ENCODE measurements at regions not wholly inside any gene's neighbourhood (a gene's known extent, or its start where the extent isn't known, plus 50 kb on each side); places are given as distances from the start of the nearest gene placed in this dataset.

DNA sequence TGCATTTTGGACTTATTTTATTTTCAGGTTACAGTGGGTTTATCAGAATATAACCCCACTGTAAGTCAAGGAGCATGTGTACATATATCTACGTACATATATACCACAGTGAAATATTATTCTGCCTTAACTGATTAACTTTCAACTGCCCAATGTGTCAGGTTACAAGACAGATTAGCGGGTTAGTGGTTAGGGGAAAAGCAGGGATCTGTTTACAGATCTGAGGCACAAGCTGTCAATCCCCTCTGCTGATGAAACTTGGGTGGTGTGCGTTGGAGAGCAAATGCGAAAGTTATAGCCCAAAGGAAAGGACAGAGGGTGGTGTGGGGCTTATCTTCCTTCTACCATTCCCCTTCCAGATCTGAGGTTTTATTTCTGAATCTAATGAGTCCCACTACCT lies 238.2 kb upstream of the KCNK2 start:
- no peak overlapping the region for H3K9ac ChIP-seq
- H3F3A ChIP-seq (replicated peaks; ENCODE audit: insufficient read depth) = no peaks in the 10 kb centered on the region
- no peaks in the 10 kb centered on the region for H4K20me1 ChIP-seq (ENCODE audit: insufficient read depth)
- CTCF ChIA-PET = no interaction called here
- no peaks in the 10 kb centered on the region for H3K9me2 ChIP-seq
- no peak overlapping the region for H2AFZ ChIP-seq (ENCODE audit: low read depth)
- TF ChIP-seq, protein P1, sequence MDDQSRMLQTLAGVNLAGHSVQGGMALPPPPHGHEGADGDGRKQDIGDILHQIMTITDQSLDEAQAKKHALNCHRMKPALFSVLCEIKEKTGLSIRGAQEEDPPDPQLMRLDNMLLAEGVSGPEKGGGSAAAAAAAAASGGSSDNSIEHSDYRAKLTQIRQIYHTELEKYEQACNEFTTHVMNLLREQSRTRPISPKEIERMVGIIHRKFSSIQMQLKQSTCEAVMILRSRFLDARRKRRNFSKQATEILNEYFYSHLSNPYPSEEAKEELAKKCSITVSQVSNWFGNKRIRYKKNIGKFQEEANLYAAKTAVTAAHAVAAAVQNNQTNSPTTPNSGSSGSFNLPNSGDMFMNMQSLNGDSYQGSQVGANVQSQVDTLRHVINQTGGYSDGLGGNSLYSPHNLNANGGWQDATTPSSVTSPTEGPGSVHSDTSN (IDR thresholded peaks at IDR 0.05) = no peak
- TF ChIP-seq SIN3A (IDR thresholded peaks at IDR 0.05; ENCODE audit: borderline replicate concordance, low read depth, low read length) = no peak
- TF ChIP-seq POLR2AphosphoS5 (IDR thresholded peaks at IDR 0.05; ENCODE audit: low read depth, low read length) = no peak
- no peak for TF ChIP-seq GABPA (IDR thresholded peaks at IDR 0.05; ENCODE audit: low read depth)
- TF ChIP-seq ELF1 (IDR thresholded peaks at IDR 0.05) = no peak
- no peaks in the 10 kb centered on the region for H3K36me3 ChIP-seq (replicated peaks in 1 of 2; ENCODE audit: control insufficient read depth in 1 of 2, insufficient read depth in 2 of 2, low read length in 1 of 2)
- H3K4me2 ChIP-seq = no peak overlapping the region
- no peak for DNase-seq
- H3K4me3 ChIP-seq (ENCODE audit: low read depth in 2 of 2, low read length in 1 of 2) = no peak overlapping the region
- H3K4me1 ChIP-seq (ENCODE audit: control insufficient read depth in 1 of 2, insufficient read depth in 2 of 2, low read depth in 1 of 2, low read length in 1 of 2) = peaks cover 0 to 2% of the 10 kb centered on the region in 2 experiments; a peak in 2 of 4 replicates
- WGBS (ENCODE audit: low lambda C conversion rate) = 67% methylated on average over 4 of the region's 4 CpGs
- no peak overlapping the region for H3K27ac ChIP-seq (ENCODE audit: low read depth in 2 of 2, low read length in 1 of 2)
- no peaks in the 10 kb centered on the region for H3K27me3 ChIP-seq (ENCODE audit: insufficient read depth)
- no peaks in the 10 kb centered on the region for H3K79me2 ChIP-seq (ENCODE audit: insufficient read depth)
- POLR2A ChIA-PET = no interaction called here
- H3K9me3 ChIP-seq = no peaks in the 10 kb centered on the region

DNA sequence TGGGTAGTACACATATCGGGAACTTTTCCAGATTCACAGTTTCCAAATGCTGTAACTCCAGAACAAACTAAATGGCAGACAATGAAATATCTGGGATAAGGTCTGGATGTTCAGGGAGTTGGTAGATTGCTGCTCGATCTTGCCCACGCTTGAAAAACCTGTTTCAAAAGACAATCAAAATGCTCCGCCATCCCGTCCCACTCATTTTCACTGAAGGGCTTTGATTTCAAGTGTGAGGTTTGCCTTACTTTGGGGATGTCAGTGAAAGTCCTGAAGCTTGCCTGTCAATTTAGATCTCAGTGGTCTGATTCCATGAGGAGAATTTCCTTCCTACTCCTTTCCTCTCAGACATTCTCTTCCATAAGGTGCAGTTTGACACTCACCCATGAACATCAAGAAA lies 236.3 kb upstream of the KCNK2 start:
- H3K79me2 ChIP-seq (ENCODE audit: insufficient read depth) = no peaks in the 10 kb centered on the region
- H3K9me2 ChIP-seq = no peaks in the 10 kb centered on the region
- no peak for DNase-seq
- H3K4me2 ChIP-seq = no peak overlapping the region
- no peaks in the 10 kb centered on the region for H4K20me1 ChIP-seq (ENCODE audit: insufficient read depth)
- H3K9me3 ChIP-seq = no peaks in the 10 kb centered on the region
- no peaks in the 10 kb centered on the region for H3K27me3 ChIP-seq (ENCODE audit: insufficient read depth)
- WGBS (ENCODE audit: low lambda C conversion rate) = 68% methylated on average over 5 of the region's 5 CpGs
- ChIA-PET POLR2A (no interaction called here), CTCF (no interaction called here)
- no peak overlapping the region for H2AFZ ChIP-seq (ENCODE audit: low read depth)
- H3K27ac ChIP-seq (ENCODE audit: low read depth in 2 of 2, low read length in 1 of 2) = peak overlapping the region in 1 of 2 experiments; percentile 36; a peak in 1 of 4 replicates
- peaks cover 0 to 3% of the 10 kb centered on the region in 2 experiments for H3K36me3 ChIP-seq (replicated peaks in 1 of 2; ENCODE audit: control insufficient read depth in 1 of 2, insufficient read depth in 2 of 2, low read length in 1 of 2)
- TF ChIP-seq, protein P2, sequence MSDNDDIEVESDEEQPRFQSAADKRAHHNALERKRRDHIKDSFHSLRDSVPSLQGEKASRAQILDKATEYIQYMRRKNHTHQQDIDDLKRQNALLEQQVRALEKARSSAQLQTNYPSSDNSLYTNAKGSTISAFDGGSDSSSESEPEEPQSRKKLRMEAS (IDR thresholded peaks at IDR 0.05; ENCODE audit: low read depth) = no peak
- TF ChIP-seq TCF12 (IDR thresholded peaks at IDR 0.05) (no peak), JUND (IDR thresholded peaks at IDR 0.05) (no peak), CHD2 (IDR thresholded peaks at IDR 0.05; ENCODE audit: low read length, partially characterized antibody) (no peak), FOSL2 (IDR thresholded peaks at IDR 0.05; ENCODE audit: borderline replicate concordance, low read depth) (no peak), ELF1 (IDR thresholded peaks at IDR 0.05) (no peak), EP300 (IDR thresholded peaks at IDR 0.05; ENCODE audit: borderline replicate concordance in 1 of 2, low read depth in 1 of 2, low read length in 1 of 2) (no peak), NRF1 (IDR thresholded peaks at IDR 0.05; ENCODE audit: low read depth, low read length) (no peak), TAF1 (IDR thresholded peaks at IDR 0.05; ENCODE audit: borderline replicate concordance, low read depth, low read length) (no peak), RAD21 (IDR thresholded peaks at IDR 0.05; ENCODE audit: low read length) (no peak), SMC3 (IDR thresholded peaks at IDR 0.05; ENCODE audit: low read depth, low read length) (no peak), GATA2 (CRISPR knock-in tag; IDR thresholded peaks at IDR 0.05) (no peak), RFX5 (IDR thresholded peaks at IDR 0.05; ENCODE audit: low read length) (no peak), FOXM1 (IDR thresholded peaks at IDR 0.05; ENCODE audit: low read depth) (no peak)
- TF ChIP-seq, protein P3, sequence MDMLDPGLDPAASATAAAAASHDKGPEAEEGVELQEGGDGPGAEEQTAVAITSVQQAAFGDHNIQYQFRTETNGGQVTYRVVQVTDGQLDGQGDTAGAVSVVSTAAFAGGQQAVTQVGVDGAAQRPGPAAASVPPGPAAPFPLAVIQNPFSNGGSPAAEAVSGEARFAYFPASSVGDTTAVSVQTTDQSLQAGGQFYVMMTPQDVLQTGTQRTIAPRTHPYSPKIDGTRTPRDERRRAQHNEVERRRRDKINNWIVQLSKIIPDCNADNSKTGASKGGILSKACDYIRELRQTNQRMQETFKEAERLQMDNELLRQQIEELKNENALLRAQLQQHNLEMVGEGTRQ (IDR thresholded peaks at IDR 0.05; ENCODE audit: borderline replicate concordance, low read depth, low read length) = no peak
- TF ChIP-seq, protein P1 (IDR thresholded peaks at IDR 0.05) = no peak
- TF ChIP-seq, protein P4, sequence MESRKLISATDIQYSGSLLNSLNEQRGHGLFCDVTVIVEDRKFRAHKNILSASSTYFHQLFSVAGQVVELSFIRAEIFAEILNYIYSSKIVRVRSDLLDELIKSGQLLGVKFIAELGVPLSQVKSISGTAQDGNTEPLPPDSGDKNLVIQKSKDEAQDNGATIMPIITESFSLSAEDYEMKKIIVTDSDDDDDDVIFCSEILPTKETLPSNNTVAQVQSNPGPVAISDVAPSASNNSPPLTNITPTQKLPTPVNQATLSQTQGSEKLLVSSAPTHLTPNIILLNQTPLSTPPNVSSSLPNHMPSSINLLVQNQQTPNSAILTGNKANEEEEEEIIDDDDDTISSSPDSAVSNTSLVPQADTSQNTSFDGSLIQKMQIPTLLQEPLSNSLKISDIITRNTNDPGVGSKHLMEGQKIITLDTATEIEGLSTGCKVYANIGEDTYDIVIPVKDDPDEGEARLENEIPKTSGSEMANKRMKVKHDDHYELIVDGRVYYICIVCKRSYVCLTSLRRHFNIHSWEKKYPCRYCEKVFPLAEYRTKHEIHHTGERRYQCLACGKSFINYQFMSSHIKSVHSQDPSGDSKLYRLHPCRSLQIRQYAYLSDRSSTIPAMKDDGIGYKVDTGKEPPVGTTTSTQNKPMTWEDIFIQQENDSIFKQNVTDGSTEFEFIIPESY (IDR thresholded peaks at IDR 0.05; ENCODE audit: borderline replicate concordance, low read depth) = no peak
- H3K9ac ChIP-seq = no peak overlapping the region
- H3K4me3 ChIP-seq (ENCODE audit: low read depth in 2 of 2, low read length in 1 of 2) = no peak overlapping the region
- peaks cover 0 to 2% of the 10 kb centered on the region in 2 experiments; a peak in 2 of 4 replicates for H3K4me1 ChIP-seq (ENCODE audit: control insufficient read depth in 1 of 2, insufficient read depth in 2 of 2, low read depth in 1 of 2, low read length in 1 of 2)
- no peaks in the 10 kb centered on the region for H3F3A ChIP-seq (replicated peaks; ENCODE audit: insufficient read depth)

Data from SK-N-SH (cell line).